SK-N-SH treated with all-trans-retinoic acid at 6 μM for 48 hours (cell line): ENCODE measurements at regions not wholly inside any gene's neighbourhood (a gene's known extent, or its start where the extent isn't known, plus 50 kb on each side); places are given as distances from the start of the nearest gene placed in this dataset.

Experiments used
- ATAC-seq: fragments of 200-7000 bp; cut with Tn5 transposase; 3 replicates; pipeline ENCODE4 v1.9.1; 2020; ENCODE audit warnings: mild to moderate bottlenecking, moderate library complexity
- ARNTL ChIP-seq: fragments of 450-650 bp; formaldehyde crosslinking; IDR thresholded peaks from 2 replicates; pipeline ENCODE4 v1.5.0; 2020; ENCODE audit warnings: low read depth, mild to moderate bottlenecking, moderate library complexity, borderline replicate concordance
- BACH2 ChIP-seq: fragments of 250-450 bp; sonication (Bioruptor Pico); IDR thresholded peaks from 2 replicates; pipeline ENCODE4 v1.9.0; 2021; ENCODE audit warnings: mild to moderate bottlenecking, borderline replicate concordance
- CREB5 ChIP-seq: fragments of 250-450 bp; sonication (Bioruptor Pico); IDR thresholded peaks from 2 replicates; pipeline ENCODE4 v1.5.1; 2020; ENCODE audit warnings: low read depth, mild to moderate bottlenecking, moderate library complexity
- CSDC2 ChIP-seq: fragments of 250-450 bp; sonication (Bioruptor Pico); IDR thresholded peaks from 2 replicates; pipeline ENCODE4 v1.5.0; 2020; ENCODE audit warnings: mild to moderate bottlenecking, moderate library complexity
- CSRNP3 ChIP-seq: fragments of 250-450 bp; sonication (Bioruptor Pico); IDR thresholded peaks from 2 replicates; pipeline ENCODE4 v1.5.1; 2021; ENCODE audit warnings: mild to moderate bottlenecking, moderate library complexity
- ESRRG ChIP-seq: fragments of 250-450 bp; sonication (Bioruptor Pico); IDR thresholded peaks from 2 replicates; pipeline ENCODE4 v1.6.1; 2021; ENCODE audit warnings: mild to moderate bottlenecking
- GLIS3 ChIP-seq: fragments of 250-450 bp; sonication (Bioruptor Pico); IDR thresholded peaks from 2 replicates; pipeline ENCODE4 v1.5.0; 2020; ENCODE audit warnings: mild to moderate bottlenecking, moderate library complexity
- ISL1 ChIP-seq: fragments of 250-450 bp; sonication (Bioruptor Pico); IDR thresholded peaks from 2 replicates; pipeline ENCODE4 v2.1.2; 2022; ENCODE audit warnings: mild to moderate bottlenecking, moderate library complexity
- OSR1 ChIP-seq: fragments of 250-450 bp; sonication (Bioruptor Pico); IDR thresholded peaks from 2 replicates; pipeline ENCODE4 v1.8.0; 2022; ENCODE audit warnings: moderate library complexity, mild to moderate bottlenecking, inconsistent platforms
- PATZ1 ChIP-seq: fragments of 250-450 bp; sonication (Bioruptor Pico); IDR thresholded peaks from 2 replicates; pipeline ENCODE4 v1.8.0; 2020; ENCODE audit warnings: mild to moderate bottlenecking, moderate library complexity, borderline replicate concordance
- POU6F1 ChIP-seq: fragments of 250-450 bp; sonication (Bioruptor Pico); IDR thresholded peaks from 2 replicates; pipeline ENCODE4 v1.8.0; 2021; ENCODE audit warnings: low read depth, mild to moderate bottlenecking, moderate library complexity, borderline replicate concordance
- PPARA ChIP-seq: fragments of 250-450 bp; sonication (Bioruptor Pico); IDR thresholded peaks from 2 replicates; pipeline ENCODE4 v1.5.0; 2020; ENCODE audit warnings: mild to moderate bottlenecking, borderline replicate concordance
- RARB ChIP-seq: fragments of 250-450 bp; sonication (Bioruptor Pico); IDR thresholded peaks from 2 replicates; pipeline ENCODE4 v1.8.0; 2021; ENCODE audit warnings: mild to moderate bottlenecking, moderate library complexity
- SNAI2 ChIP-seq: fragments of 250-450 bp; sonication (Bioruptor Pico); IDR thresholded peaks from 2 replicates; pipeline ENCODE4 v1.5.0; 2020; ENCODE audit warnings: mild to moderate bottlenecking, moderate library complexity
- TCF4 ChIP-seq: fragments of 250-450 bp; sonication (Bioruptor Pico); IDR thresholded peaks from 2 replicates; pipeline ENCODE4 v1.8.0; 2021; ENCODE audit warnings: mild to moderate bottlenecking, moderate library complexity, borderline replicate concordance
- TSHZ2 ChIP-seq: fragments of 250-450 bp; sonication (Bioruptor Pico); IDR thresholded peaks from 2 replicates; pipeline ENCODE4 v1.5.0; 2020; ENCODE audit warnings: mild to moderate bottlenecking, moderate library complexity
- ZC3H10 ChIP-seq: fragments of 250-450 bp; sonication (Bioruptor Pico); IDR thresholded peaks from 2 replicates; pipeline ENCODE4 v1.5.1; 2021; ENCODE audit warnings: mild to moderate bottlenecking, moderate library complexity
- ZFP30 ChIP-seq: fragments of 450-650 bp; formaldehyde crosslinking; IDR thresholded peaks from 2 replicates; pipeline ENCODE4 v1.5.0; 2022; ENCODE audit warnings: mild to moderate bottlenecking, moderate library complexity
- ZNF565 ChIP-seq: fragments of 450-650 bp; formaldehyde crosslinking; conservative IDR thresholded peaks from 2 replicates; pipeline ENCODE4 v1.5.0; 2020; ENCODE audit warnings: low read depth, mild to moderate bottlenecking, moderate library complexity
- ZNF70 ChIP-seq: fragments of 450-650 bp; formaldehyde crosslinking; IDR thresholded peaks from 2 replicates; pipeline ENCODE4 v1.5.0; 2020; ENCODE audit warnings: mild to moderate bottlenecking, moderate library complexity
- ZNF8 ChIP-seq: fragments of 450-650 bp; formaldehyde crosslinking; IDR thresholded peaks from 2 replicates; pipeline ENCODE4 v1.5.0; 2020; ENCODE audit warnings: mild to moderate bottlenecking, moderate library complexity

- TF ChIP-seq SNAI2 (CRISPR knock-in tag) (no peak), TSHZ2 (CRISPR knock-in tag) (peak; percentile 60; the same call in 1 of the 2 replicates), ISL1 (CRISPR knock-in tag) (peak; percentile 72), CSDC2 (no peak)
- no peak for ATAC-seq
These were observed 184.7 kb upstream of the PRSS16 start for GRCh38 chr6:27062755-27063154.

- TF ChIP-seq TCF4 = no peak
- TF ChIP-seq ZNF8 = no peak
- no peak for TF ChIP-seq PATZ1 (CRISPR knock-in tag)
- no peak for TF ChIP-seq ZC3H10 (CRISPR knock-in tag)
- TF ChIP-seq BACH2 (CRISPR knock-in tag) = no peak
- TF ChIP-seq ZNF70 = no peak
- no peak for TF ChIP-seq RARB (CRISPR knock-in tag)
- TF ChIP-seq ZFP30 (CRISPR knock-in tag) = no peak
- TF ChIP-seq PPARA = no peak
- TF ChIP-seq CSRNP3 = no peak
- no peak for TF ChIP-seq CSDC2
- no peak for TF ChIP-seq GLIS3 (CRISPR knock-in tag)
- no peak for TF ChIP-seq OSR1 (CRISPR knock-in tag)
- TF ChIP-seq, all 23 proteins: peak for 0
- no peak for ATAC-seq
These were observed 182.3 kb upstream of the PRSS16 start for GRCh38 chr6:27065183-27065582.

- TF ChIP-seq ZC3H10 (CRISPR knock-in tag) (no peak), TCF4 (no peak)
- no peak for ATAC-seq
These were observed 181.1 kb upstream of the PRSS16 start for GRCh38 chr6:27066381-27066780.

- no peak for ATAC-seq
- no peak for TF ChIP-seq RARB (CRISPR knock-in tag)
These were observed 180.7 kb upstream of the PRSS16 start for GRCh38 chr6:27066802-27067201.

- no peak for ATAC-seq
- TF ChIP-seq ZNF8 = no peak
- no peak for TF ChIP-seq PATZ1 (CRISPR knock-in tag)
- TF ChIP-seq ZNF70 = no peak
- no peak for TF ChIP-seq CSDC2
- TF ChIP-seq ZC3H10 (CRISPR knock-in tag) = no peak
- TF ChIP-seq POU6F1 (CRISPR knock-in tag) = no peak
- TF ChIP-seq GLIS3 (CRISPR knock-in tag) = no peak
- TF ChIP-seq TCF4 = no peak
- no peak for TF ChIP-seq CREB5
- TF ChIP-seq ARNTL (CRISPR knock-in tag) = no peak
- no peak for TF ChIP-seq TSHZ2 (CRISPR knock-in tag)
- TF ChIP-seq ZNF565 (CRISPR knock-in tag) = no peak
- no peak for TF ChIP-seq SNAI2 (CRISPR knock-in tag)
- TF ChIP-seq ESRRG (CRISPR knock-in tag) = no peak
- TF ChIP-seq RARB (CRISPR knock-in tag) = no peak
- no peak for TF ChIP-seq PPARA
These were observed 174.1 kb upstream of the PRSS16 start for GRCh38 chr6:27073441-27073840.
